ENCODE measurements at regions not wholly inside any gene's neighbourhood (a gene's known extent, or its start where the extent isn't known, plus 50 kb on each side); places are given as distances from the start of the nearest gene placed in this dataset.
"Not testable (repeated sequence)": the region's sequence is repeated elsewhere in the genome, so short reads cannot be mapped to it uniquely, and the experiment has no call there.

DNA sequence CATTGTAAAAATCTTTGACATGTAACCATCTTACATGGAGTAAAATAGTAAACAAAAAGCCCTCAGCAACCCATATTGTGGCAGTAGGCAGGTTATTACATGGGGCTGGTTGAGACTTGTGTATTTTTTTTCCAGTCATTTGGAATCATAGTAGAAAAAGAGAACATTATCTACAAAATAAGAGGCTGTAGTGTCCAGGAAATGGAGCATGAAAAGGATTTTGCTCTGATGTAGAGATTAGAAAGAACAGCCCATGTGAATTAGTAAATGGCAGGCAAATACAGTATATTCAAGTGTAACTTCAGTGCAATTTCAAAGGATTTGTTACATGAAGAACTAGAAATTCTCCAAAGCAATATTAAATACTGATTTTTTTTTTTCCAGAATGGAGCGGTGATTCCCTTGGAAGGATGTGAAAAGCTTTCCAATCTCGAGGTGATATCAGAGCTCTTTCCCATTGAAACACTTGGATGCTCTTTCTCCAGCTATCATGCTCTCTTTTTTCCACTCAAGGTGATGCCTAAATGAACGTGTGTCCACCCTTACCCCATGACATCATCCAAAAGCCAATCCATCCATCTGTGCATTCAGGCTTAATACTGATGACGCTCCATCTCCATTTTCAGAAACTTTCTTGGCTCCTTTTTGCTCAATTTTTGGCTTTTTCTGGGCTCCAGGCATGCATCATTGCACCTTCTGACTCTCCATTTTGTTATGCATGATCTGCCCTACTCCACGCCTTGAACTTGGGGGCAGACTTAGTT is 1034.7 kb downstream of the TYW1 start:
- no peak for DNase-seq

DNA sequence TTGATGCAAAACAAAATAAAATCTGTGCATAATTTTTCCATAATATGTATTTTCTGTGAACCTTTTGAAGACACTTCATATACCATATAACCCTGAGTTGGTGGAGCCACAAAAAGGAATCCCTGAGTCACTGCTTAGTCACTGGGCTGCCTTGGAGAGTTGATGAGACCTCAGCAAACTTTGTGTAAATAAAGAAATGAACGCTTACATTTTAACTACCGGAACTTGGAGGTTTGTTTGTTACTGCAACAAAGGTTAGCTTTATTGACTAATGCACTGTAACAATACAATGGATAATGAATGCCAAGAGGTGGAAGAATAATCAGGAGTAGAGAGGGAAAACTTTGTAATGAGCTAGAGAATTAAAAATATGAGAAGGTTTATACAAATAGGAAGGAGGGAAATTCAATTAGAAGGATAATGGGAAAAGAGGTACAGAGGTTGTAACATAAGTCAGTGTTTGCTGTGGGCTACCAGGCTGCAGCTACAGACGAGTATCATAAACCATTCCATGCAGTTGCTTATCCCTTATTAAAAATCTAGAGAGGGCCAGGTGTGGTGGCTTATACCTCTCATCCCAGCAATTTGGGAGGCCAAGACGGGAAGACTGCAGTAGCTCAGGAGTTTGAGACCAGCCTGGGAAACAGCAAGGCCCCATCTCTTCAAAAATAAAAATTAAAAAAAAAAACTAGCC is 1042.1 kb downstream of the TYW1 start:
- DNase-seq = no peak

DNA sequence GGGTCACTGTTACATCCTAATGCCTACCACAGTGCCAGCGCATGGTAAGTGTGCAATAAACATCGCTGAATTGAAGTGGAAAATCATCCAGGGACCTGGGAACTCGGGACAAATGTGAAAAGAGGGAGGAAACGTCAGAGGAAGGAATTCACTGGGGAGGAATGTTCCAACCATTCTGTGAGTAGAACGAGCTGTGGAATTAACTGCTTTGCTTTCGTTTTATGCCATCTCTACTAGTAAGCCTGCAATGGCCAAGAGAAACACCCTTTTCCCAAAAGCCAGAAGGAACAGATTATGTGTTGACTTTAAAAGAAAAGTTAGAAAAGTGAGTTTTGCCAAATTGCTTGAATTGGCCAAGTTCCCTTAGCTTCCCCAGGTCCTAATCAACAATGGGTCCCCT is 1044.9 kb downstream of the TYW1 start:
- DNase-seq = no peak

DNA sequence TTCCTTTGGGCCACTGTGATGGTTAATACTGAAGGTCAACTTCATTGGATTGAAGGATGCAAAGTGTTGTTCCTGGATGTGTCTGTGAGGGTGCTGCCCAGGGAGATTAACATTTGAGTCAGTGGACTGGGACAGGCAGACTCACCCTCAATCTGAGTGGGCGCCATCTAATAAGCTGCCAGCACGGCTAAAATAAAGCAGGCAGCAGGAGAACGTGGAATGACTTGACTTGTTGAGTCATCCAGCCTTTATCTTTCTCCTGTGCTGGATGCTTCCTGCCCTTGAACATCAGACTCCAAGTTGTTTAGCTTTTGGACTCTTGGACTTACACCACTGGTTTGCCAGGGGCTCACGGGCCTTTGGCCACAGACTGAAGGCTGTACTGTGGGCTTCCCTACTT is 1046.9 kb downstream of the TYW1 start:
- DNase-seq = no peak

DNA sequence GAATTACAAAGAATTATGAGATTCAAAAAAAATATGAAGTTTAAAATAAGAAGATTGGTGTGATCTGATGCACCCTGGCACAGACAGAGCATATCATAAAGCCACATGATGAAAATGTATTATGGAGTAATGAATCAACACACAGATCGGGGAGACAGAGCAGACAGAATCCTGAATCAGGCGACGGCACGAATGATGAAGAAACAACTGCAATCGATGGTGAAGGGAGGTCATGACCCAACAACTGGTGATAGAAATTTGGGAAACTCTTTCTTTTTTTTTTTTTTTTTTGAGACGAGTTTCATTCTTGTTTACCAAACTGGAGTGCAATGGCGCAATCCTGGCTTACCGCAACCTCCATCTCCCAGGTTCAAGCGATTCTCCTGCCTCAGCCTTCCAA is 1054.0 kb downstream of the TYW1 start:
- no peak for DNase-seq

DNA sequence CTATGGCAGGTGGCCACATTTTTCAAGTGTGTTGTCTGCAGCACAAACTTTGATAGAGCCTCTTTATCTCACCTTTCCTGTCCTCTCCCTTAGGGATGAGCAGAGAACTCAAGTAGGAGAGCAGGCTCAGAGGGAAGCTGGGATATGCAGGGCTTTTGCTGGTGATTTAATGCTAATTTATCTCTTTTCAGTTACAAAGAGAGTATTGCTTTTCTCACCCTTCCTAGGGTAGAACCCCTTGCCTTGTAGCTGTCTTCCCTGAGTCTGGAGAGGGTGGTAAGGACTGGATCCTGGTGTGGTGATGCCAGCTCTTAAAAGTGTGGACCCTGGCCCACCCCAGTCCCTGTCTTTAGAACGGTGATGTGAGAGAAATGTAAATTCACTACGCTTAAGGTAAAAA is 1061.4 kb downstream of the TYW1 start:
- DNase-seq = no peak

DNA sequence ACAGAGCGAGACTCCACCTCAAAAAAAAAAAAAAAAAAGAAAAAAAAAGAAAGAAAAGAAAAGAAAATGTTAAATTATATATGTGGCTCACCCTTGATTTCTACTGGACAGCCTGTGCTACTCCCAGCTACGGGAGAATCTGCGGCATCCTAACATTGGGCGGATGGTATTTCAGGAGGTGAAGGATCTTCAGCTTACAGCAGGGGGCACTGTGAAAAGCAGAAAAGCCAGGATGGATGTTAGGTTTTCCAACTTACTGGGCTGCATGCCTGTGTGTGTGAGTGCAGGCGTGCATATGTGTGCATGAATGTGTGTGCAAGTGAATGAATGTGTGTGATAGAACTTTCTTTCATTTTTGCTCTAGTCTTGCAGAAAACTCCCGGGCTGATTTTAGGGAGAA is 1066.5 kb downstream of the TYW1 start:
- no peak for DNase-seq

DNA sequence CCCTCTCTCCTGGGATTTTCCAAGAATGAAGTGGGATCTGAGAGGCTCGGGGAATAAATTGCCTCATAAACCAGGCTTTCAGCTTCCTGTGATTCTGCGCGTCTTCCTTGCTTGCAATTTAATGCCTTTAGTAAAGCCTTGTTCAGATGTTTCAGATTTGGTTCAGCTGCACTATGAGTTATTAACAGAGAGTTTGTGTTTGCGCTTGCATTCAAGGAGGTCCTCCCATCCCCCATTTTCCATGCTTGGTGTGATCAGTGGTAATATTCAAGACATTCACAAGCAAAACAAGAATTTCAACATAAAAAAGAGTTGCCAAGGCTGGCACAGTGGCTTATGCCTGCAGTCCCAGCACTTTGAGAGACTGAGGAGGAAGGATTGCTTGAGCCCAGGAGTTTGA is 1068.9 kb downstream of the TYW1 start:
- no peak for DNase-seq

DNA sequence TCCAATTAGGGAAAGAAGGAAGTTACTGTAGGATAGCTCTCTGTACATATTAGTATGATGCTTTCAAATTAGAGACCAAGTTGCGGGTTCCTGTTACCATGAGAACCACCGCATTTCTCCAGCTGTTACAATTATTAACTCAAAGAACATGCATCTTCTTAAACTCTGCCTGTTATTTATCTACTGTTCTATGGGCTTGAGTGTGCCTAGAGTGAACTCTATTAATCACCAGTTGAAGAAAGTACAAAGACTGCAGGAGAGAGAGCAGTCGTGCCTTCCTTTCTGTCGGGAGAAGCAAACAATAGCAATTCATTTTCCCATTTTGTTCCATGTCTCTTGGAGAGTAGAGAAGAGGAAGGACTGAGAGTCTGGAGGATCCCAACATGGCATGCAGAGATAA is 1071.2 kb downstream of the TYW1 start:
- DNase-seq = no peak

DNA sequence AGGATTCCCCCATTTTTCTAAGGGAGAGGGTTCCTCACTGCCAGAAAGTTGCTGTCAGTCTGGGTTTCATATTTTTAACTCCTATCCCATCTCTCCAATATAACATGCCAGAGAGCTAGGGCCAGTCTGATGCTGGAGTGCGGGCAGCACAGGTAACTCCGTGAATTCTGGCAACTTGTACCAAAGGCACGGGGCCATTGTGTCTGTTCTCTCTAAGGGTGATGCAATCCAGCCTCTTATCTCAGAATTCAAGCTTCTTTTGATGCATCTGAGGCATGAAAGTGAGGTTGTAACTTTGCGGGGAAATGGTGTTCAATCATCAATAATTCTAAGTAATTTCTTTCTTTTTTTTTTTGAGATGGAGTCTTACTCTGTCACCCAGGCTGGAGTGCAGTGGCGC is 1074.4 kb downstream of the TYW1 start:
- no peak for DNase-seq

DNA sequence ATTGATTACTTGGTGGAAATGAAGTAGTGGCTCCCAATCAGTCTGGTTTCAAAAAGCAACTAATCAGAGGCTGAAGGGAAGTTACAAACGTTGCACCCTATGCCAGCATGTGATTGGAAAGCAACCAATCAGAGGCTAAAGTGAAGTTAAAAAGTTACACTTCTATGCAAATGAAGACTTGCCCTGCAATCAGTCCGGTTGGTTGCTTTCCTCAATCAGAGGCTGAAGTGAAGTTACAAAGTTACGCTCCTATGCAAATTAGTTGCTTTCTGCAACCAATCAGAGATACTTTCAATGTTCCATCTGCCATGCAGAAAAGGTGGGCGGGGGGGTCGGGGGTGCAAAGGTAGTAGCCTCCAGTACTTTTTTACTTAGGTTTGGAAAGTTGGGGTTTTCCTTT is 1077.1 kb downstream of the TYW1 start:
- DNase-seq = no peak

DNA sequence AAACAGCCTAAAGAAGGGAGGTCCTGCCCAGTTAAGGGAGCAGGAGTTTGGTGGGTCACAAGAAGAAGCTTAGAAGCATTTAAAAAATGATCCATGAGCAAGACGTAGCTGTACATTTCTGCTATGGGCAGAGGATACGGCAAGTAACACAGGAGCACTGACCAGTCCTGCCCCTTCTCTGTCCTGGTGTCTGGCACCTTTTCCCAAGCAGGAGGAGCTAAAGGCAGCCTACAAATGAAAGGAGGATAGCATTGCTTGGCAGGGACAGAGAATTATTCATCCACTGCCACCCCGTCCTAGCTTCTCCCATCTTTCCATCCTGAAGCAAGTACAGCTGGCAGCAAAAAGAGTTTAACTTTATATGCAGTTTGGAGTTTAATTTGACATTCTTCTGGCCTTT is 1077.6 kb downstream of the TYW1 start:
- DNase-seq = no peak

DNA sequence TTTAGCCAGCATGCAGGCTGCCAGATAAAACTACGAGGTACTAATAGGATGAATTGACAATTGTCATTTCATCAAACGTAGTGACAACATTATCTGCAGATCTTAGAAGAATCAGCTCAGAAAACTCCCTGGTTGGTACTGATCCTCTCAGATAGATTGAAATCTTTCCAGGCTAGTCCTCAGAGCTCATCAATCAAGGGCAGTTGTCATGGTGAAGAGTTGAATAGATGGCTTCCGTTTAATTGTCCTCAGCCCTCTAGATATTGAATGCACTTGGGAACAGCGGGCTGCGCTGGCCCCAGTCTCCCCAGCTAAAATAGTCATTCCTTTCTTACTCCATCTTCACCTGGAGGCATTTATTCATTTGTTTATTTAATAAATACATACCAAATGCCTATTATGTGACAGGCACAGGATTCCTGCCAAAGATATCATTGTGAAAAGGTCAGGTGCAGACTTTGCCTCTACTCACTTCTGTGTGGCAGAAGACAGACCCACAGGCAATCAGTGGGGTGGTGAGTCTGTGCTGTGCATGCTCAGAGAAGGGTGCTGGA is 1081.6 kb downstream of the TYW1 start:
- DNase-seq = no peak

DNA sequence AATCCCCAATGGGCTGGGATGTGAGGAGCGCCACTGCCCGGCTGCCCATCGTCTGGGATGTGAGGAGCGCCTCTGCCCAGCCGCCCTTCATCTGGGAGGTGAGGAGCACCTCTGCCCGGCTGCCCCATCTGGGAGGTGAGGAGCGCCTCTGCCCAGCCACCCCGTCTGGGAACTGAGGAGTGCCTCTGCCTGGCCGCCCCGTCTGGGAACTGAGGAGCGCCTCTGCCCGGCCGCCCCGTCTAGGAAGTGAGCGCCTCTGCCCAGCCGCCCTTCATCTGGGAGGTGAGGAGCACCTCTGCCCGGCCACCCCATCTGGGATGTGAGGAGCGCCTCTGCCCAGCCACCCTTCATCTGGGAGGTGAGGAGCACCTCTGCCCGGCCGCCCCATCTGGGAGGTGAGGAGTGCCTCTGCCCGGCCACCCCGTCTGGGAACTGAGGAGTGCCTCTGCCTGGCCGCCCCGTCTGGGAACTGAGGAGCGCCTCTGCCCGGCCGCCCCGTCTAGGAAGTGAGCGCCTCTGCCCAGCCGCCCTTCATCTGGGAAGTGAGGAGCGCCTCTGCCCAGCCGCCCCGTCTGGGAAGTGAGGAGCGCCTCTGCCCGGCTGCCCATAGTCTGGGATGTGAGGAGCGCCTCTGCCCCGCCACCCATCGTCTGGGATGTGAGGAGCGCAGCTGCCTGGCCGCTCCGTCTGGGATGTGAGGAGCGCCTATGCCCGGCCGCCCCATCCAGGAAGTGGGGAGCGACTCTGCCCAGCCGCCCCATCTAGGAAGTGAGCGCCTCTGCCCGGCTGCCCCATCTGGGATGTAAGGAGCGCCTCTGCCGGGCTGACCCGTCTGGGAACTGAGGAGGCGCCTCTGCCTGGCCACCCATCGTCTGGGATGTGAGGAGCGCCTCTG is 1085.7 kb downstream of the TYW1 start:
- not testable (repeated sequence) for DNase-seq

DNA sequence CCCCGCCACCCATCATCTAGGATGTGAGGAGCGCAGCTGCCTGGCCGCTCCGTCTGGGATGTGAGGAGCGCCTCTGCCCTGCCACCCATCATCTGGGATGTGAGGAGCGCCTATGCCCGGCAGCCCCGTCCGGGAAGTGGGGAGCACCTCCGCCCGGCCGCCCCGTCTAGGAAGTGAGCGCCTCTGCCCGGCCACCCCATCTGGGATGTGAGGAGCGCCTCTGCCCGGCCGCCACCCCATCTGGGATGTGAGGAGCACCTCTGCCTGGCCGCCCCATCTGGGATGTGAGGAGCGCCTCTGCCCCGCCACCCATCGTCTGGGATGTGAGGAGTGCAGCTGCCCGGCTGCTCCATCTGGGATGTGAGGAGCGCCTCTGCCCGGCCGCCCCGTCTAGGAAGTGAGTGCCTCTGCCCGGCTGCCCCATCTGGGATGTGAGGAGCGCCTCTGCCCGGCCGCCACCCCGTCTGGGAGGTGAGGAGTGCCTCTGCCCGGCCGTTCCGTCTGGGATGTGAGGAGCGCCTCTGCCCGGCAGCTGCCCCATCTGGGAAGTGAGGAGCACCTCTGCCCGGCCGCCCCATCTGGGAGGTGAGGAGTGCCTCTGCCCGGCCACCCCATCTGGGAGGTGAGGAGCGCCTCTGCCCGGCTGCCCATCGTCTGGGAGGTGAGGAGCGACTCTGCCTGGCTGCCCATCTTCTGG is 1086.5 kb downstream of the TYW1 start:
- not testable (repeated sequence) for DNase-seq

DNA sequence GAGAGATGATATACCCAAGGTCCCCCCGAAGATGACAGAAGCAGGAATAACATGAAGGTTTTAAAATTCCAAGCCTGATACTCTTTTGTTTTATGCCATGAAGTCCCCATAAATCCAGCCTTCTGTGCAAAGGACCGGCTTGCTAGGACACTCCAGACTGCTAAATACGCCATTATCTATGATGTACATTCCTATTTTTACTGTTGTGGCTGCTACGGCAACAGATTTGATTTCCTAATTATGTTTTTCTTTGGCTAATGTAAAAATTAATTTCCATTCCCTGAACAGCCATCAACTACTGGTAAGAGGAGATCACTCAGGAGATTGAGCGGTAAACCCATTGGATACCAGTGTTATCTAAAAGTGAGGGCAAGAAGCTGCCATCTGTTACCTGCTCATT is 1090.8 kb downstream of the TYW1 start:
- DNase-seq = no peak

DNA sequence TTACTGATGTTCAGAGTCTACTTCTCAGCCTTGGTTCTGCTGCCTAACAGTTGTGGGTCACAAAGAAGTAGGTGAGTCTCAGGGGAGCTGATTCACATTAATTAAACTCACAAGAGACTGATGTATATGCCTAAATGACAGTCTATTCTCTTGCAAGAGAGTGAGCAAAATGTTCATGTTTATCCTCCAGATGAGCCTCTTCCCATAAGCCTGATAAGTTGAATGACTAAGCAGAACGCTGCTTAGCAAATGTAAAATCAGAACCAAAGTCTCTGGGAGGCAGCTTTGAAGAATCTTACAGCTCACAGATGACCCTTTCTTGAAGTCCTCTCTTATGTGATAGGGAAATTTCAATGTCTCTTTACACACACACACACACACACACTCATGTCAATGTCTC is 1092.2 kb downstream of the TYW1 start:
- DNase-seq = no peak

DNA sequence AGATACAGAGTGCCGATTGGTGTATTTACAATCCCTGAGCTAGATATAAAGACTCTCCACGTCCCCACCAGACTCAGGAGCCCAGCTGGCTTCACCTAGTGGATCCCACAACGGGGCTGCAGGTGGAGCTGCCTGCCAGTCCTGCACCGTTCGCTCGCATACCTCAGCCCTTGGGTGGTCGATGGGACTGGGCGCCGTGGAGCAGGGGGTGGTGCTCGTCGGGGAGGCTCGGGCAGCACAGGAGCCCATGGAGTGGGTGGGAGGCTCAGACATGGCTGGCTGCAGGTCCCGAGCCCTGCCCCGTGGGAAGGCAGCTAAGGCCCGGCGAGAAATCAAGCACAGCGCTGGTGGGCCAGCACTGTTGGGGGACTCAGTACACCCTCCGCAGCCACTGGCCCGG is 1093.6 kb downstream of the TYW1 start:
- not testable (repeated sequence) for DNase-seq

DNA sequence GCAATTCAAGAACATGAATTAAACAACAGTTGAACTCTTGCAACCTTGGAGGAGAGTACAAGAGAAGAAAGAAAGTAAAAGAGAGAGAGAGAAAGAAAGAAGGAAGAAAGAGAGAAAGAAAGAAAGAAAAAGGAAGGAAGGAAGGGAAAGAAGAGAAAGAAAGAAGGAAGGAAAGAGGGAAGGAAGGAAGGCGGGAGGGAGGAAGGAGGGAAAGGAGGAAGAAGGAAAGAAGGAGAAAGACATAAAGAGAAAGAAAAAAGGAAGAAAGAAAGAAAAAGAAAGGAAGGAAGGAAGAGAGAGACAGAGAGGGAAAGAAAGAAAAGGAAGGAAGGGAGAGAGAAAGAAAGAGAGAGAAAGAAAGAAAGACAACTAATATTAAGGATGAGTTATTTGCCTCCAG is 1106.7 kb downstream of the TYW1 start:
- DNase-seq = no peak

DNA sequence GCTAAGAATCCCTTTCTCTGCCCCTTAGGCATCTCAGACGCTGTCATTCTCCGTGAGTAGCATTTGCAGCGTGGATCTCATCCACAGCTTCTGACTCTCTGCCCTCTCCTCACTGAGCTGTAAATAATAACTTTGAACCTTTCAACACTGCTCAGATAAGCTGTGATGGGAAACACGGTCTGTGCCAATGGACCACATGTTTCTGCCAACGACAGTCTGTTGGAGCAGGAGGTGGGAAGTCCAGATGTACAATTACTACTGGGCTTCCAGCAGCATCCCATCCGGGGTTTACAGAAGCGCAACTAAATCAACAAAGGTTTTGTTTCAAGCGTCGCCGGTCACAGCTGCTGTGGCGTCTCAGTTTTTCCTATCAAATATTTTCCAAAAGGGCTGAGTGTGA is 1110.6 kb downstream of the TYW1 start:
- DNase-seq = no peak

DNA sequence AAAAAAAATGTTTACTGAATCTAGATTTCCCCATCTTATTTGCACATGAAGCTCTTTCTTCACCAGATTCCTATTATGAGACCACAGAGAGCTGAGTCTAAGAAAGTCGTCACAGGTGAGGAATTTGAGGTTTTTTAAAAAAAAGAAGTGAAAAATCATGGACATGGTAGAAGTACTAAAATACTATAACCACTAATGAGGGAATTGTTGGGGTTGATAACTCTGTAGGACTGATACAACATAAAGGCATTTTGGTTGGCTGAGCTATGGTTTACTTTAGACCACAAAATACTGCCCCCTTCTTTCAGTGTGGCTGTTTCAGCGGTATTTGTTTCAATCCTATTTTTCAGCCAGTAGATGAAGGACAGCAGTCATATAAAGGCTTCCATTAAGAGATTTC is 1111.3 kb downstream of the TYW1 start:
- DNase-seq = no peak

DNA sequence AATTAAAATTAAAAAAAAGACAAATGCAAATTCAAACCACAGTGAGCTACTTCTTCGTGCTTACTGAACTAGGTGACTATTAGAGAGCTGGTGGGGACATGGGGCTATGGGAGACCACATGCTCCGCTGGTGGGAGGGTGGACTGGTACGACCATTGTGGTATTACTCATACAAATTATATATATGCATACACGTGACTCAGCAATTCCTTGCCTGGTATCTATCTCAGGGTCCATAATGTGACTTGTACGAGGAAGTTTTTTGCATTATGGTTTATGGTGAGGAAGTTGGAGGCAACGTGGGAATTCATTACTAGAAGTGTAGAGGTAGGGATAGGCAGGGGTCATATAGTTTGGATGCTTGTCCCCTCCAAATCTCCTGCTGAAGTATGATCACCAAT is 1112.7 kb downstream of the TYW1 start:
- no peak for DNase-seq

DNA sequence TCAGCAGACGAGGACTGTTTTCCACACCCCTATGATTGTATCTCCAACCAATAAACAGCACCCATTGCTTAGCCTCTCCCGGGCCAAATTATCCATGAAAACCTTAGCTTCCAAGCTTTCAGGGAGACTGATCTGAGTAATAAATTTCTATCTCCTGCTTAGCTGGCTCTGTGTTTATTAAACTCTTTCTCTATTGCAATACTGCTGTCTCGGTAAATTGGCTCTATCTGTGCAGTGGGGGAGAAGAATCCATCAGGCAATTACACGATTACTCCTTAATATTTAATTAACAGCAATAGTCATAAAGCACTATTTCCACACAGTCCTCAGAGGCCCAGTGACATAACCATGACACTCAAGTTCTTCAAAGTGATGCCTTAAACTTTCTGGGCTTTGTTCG is 1122.8 kb downstream of the TYW1 start:
- no peak for DNase-seq

All from GF-D8 (cell line).